ENCODE measurements at regions not wholly inside any gene's neighbourhood (a gene's known extent, or its start where the extent isn't known, plus 50 kb on each side); places are given as distances from the start of the nearest gene placed in this dataset.

GRCh38 chr18:73733806-73734314 lies 413.8 kb downstream of the FBXO15 start:
- TF ChIP-seq, protein P1, sequence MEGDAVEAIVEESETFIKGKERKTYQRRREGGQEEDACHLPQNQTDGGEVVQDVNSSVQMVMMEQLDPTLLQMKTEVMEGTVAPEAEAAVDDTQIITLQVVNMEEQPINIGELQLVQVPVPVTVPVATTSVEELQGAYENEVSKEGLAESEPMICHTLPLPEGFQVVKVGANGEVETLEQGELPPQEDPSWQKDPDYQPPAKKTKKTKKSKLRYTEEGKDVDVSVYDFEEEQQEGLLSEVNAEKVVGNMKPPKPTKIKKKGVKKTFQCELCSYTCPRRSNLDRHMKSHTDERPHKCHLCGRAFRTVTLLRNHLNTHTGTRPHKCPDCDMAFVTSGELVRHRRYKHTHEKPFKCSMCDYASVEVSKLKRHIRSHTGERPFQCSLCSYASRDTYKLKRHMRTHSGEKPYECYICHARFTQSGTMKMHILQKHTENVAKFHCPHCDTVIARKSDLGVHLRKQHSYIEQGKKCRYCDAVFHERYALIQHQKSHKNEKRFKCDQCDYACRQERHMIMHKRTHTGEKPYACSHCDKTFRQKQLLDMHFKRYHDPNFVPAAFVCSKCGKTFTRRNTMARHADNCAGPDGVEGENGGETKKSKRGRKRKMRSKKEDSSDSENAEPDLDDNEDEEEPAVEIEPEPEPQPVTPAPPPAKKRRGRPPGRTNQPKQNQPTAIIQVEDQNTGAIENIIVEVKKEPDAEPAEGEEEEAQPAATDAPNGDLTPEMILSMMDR (IDR thresholded peaks at IDR 0.05) = no peak
- no peak for TF ChIP-seq POLR2A (IDR thresholded peaks at IDR 0.05)

All from thyroid gland (tissue), 4 donors.